Mammary epithelial cell (primary cell): ENCODE measurements at regions not wholly inside any gene's neighbourhood (a gene's known extent, or its start where the extent isn't known, plus 50 kb on each side); places are given as distances from the start of the nearest gene placed in this dataset.

Experiments
- CTCF ChIP-seq, 2 donors: IDR thresholded peaks in 1 of 2; conservative IDR thresholded peaks in 1 of 2; 2 replicates each; pipeline ENCODE4 v1.5.1; 2011 to 2012; ENCODE audit warnings: inconsistent platforms in 2 of 2, low read length in 2 of 2, mild to moderate bottlenecking in 2 of 2, control low read depth in 1 of 2, low read depth in 1 of 2; ENCODE audit not compliant: insufficient read depth in 1 of 2; ENCODE audit errors: extremely low read depth in 1 of 2
- EZH2 ChIP-seq: IDR thresholded peaks from 2 replicates; pipeline ENCODE4 v1.6.1; 2012; ENCODE audit warnings: low read length, inconsistent platforms, borderline replicate concordance

- TF ChIP-seq CTCF (conservative IDR thresholded peaks at IDR 0.05 in 1 of 2, IDR thresholded peaks at IDR 0.05 in 1 of 2; ENCODE audit: extremely low read depth in 1 of 2, insufficient read depth in 1 of 2, low read depth in 1 of 2, low read length in 2 of 2): no peak
- TF ChIP-seq EZH2: no peak
Measured at GRCh38 chr10:84076540-84077195, 62.6 kb upstream of the GHITM start.
